IMR-90 (cell line): ENCODE measurements at regions not wholly inside any gene's neighbourhood (a gene's known extent, or its start where the extent isn't known, plus 50 kb on each side); places are given as distances from the start of the nearest gene placed in this dataset.

Source experiments
- ATAC-seq: fragments of 200-7000 bp; cut with Tn5 transposase; 2 replicates; pipeline ENCODE4 v1.9.1; 2020; ENCODE audit warnings: low read depth, mild to moderate bottlenecking, moderate library complexity
- BruUV-seq: library from RNA; stranded (reverse); fragments of 400-500 nt; replicated peaks from 2 replicates; lab custom pipeline; 2021; lab: Mats Ljungman, UMichigan
- CTCF ChIA-PET: fragments of 300-600 bp; formaldehyde crosslinking; extraction: SDS; loops from one replicate; lab custom pipeline; 2021; ENCODE audit warnings: antibody characterized with exemption; lab: Yijun Ruan, JAX
- POLR2A ChIA-PET: fragments of 300-600 bp; sonication (Branson Sonifier 250); formaldehyde crosslinking; loops from one replicate; lab custom pipeline; 2022; ENCODE audit warnings: antibody characterized with exemption; ENCODE audit not compliant: unreplicated experiment; lab: Charles Lee
- DNase-seq: peaks from one replicate; pipeline ENCODE4 v3.0.0; 2013
- H2AFZ ChIP-seq: replicated peaks from 2 replicates; pipeline ENCODE3; 2013; ENCODE audit warnings: low read length, mild to moderate bottlenecking; ENCODE audit not compliant: poor library complexity
- H2AK5ac ChIP-seq: 2 replicates; pipeline ENCODE4 v1.6.1; 2013; ENCODE audit warnings: low read depth, low read length, inconsistent platforms
- H2AK9ac ChIP-seq: replicated peaks from 2 replicates; pipeline ENCODE3; 2013; ENCODE audit warnings: mild to moderate bottlenecking, low read depth, low read length, moderate library complexity; ENCODE audit not compliant: poor library complexity
- H2BK120ac ChIP-seq: 2 replicates; pipeline ENCODE4 v1.6.1; 2013; ENCODE audit warnings: low read depth, low read length, inconsistent platforms
- H2BK15ac ChIP-seq: 3 replicates; pipeline ENCODE4 v1.6.1; 2013; ENCODE audit warnings: low read depth, low read length, inconsistent platforms
- H2BK20ac ChIP-seq: 2 replicates; pipeline ENCODE4 v1.6.1; 2013; ENCODE audit warnings: low read depth, mild to moderate bottlenecking, inconsistent platforms, low read length, moderate library complexity
- H2BK5ac ChIP-seq: 2 replicates; pipeline ENCODE4 v1.6.1; 2013; ENCODE audit warnings: mild to moderate bottlenecking, low read depth, low read length, inconsistent platforms; ENCODE audit not compliant: poor library complexity, severe bottlenecking
- H3K14ac ChIP-seq: replicated peaks from 2 replicates; pipeline ENCODE4 v1.6.1; 2013; ENCODE audit warnings: low read depth, low read length, inconsistent platforms
- H3K18ac ChIP-seq: 2 replicates; pipeline ENCODE4 v1.6.1; 2013; ENCODE audit warnings: low read depth, low read length, control low read depth
- H3K23ac ChIP-seq: 2 replicates; pipeline ENCODE4 v1.6.1; 2013; ENCODE audit warnings: low read depth, low read length, inconsistent platforms
- H3K27ac ChIP-seq: 2 replicates; pipeline ENCODE4 v1.5.1; 2013; ENCODE audit warnings: mild to moderate bottlenecking, control low read depth, low read length; ENCODE audit not compliant: insufficient read depth
- H3K27me3 ChIP-seq: 2 replicates; pipeline ENCODE4 v1.6.1; 2013; ENCODE audit warnings: low read length; ENCODE audit not compliant: control insufficient read depth, insufficient read depth
- H3K36me3 ChIP-seq: 2 replicates; pipeline ENCODE4 v1.6.1; 2013; ENCODE audit warnings: low read length, mixed read lengths; ENCODE audit not compliant: control insufficient read depth, insufficient read depth
- H3K4ac ChIP-seq: 2 replicates; pipeline ENCODE4 v1.6.1; 2013; ENCODE audit warnings: low read depth, low read length, inconsistent platforms
- H3K4me1 ChIP-seq: 2 replicates; pipeline ENCODE4 v1.6.1; 2013; ENCODE audit warnings: low read length, mixed read lengths; ENCODE audit not compliant: control insufficient read depth, insufficient read depth
- H3K4me2 ChIP-seq: 2 replicates; pipeline ENCODE4 v1.6.1; 2013; ENCODE audit warnings: low read depth, mild to moderate bottlenecking, control low read depth, low read length, moderate library complexity
- H3K4me3 ChIP-seq: 2 replicates; pipeline ENCODE4 v1.5.1; 2013; ENCODE audit warnings: low read depth, mild to moderate bottlenecking, control low read depth, low read length, moderate library complexity; ENCODE audit not compliant: insufficient read depth
- H3K56ac ChIP-seq: 2 replicates; pipeline ENCODE4 v1.6.1; 2013; ENCODE audit warnings: low read length, inconsistent platforms; ENCODE audit not compliant: insufficient read depth; ENCODE audit errors: extremely low read depth
- H3K79me1 ChIP-seq, 2 experiments: 2 replicates each; pipeline ENCODE4 v1.6.1; 2013; ENCODE audit warnings: low read length in 2 of 2, inconsistent platforms in 1 of 2, low read depth in 1 of 2
- H3K9ac ChIP-seq: 2 replicates; pipeline ENCODE4 v1.6.1; 2013; ENCODE audit warnings: low read depth, low read length, control low read depth
- H3K9me1 ChIP-seq: 2 replicates; pipeline ENCODE4 v1.6.1; 2013; ENCODE audit warnings: low read length, inconsistent platforms; ENCODE audit not compliant: insufficient read depth
- H3K9me3 ChIP-seq: 2 replicates; pipeline ENCODE4 v1.6.1; 2013; ENCODE audit warnings: low read length; ENCODE audit not compliant: control insufficient read depth, insufficient read depth
- H4K20me1 ChIP-seq: 2 replicates; pipeline ENCODE4 v1.6.1; 2013; ENCODE audit warnings: low read length, inconsistent platforms; ENCODE audit not compliant: insufficient read depth
- H4K5ac ChIP-seq: 2 replicates; pipeline ENCODE4 v1.6.1; 2013; ENCODE audit warnings: mild to moderate bottlenecking, low read depth, low read length, control low read depth
- H4K8ac ChIP-seq, 2 experiments: 2 replicates each; pipeline ENCODE4 v1.6.1; 2013; ENCODE audit warnings: low read depth in 2 of 2, low read length in 2 of 2, control low read depth in 1 of 2, inconsistent platforms in 1 of 2
- H4K91ac ChIP-seq: 2 replicates; pipeline ENCODE4 v1.6.1; 2013; ENCODE audit warnings: low read depth, low read length, inconsistent platforms; ENCODE audit not compliant: insufficient read depth
- CEBPB ChIP-seq: IDR thresholded peaks from 2 replicates; pipeline ENCODE4 v1.6.1; 2012; ENCODE audit warnings: low read depth, low read length, improper control_type of control experiment
- CHD1 ChIP-seq: IDR thresholded peaks from 2 replicates; pipeline ENCODE4 v1.6.1; 2012; ENCODE audit warnings: low read depth, low read length, improper control_type of control experiment
- FOS ChIP-seq: fragments of 150-350 bp; IDR thresholded peaks from 2 replicates; pipeline ENCODE4 v1.6.1; 2016; ENCODE audit warnings: low read depth, low read length
- MAZ ChIP-seq: IDR thresholded peaks from 2 replicates; pipeline ENCODE4 v1.6.1; 2012; ENCODE audit warnings: low read depth, mild to moderate bottlenecking, low read length, improper control_type of control experiment, moderate library complexity, borderline replicate concordance
- POLR2A ChIP-seq: IDR thresholded peaks from 2 replicates; pipeline ENCODE4 v1.6.1; 2012; ENCODE audit warnings: mild to moderate bottlenecking, low read depth, low read length
- RAD21 ChIP-seq: IDR thresholded peaks from 2 replicates; pipeline ENCODE4 v1.6.1; 2012; ENCODE audit warnings: low read length, improper control_type of control experiment
- RFX5 ChIP-seq: IDR thresholded peaks from 2 replicates; pipeline ENCODE4 v1.8.0; 2012; ENCODE audit warnings: low read depth, mild to moderate bottlenecking, low read length, moderate library complexity
- SMC3 ChIP-seq: fragments of 150-350 bp; IDR thresholded peaks from 2 replicates; pipeline ENCODE4 v1.6.1; 2016; ENCODE audit warnings: low read depth, mild to moderate bottlenecking, antibody characterized with exemption, low read length, moderate library complexity
- USF2 ChIP-seq: fragments of 150-350 bp; IDR thresholded peaks from 2 replicates; pipeline ENCODE4 v1.6.1; 2017; ENCODE audit warnings: mild to moderate bottlenecking, antibody characterized with exemption, low read length, low read depth
- WGBS, 2 experiments: methylation state at CpG; one replicate each; pipeline versions ENCODE4 v1.1.5 to v1.1.7; 2013; ENCODE audit warnings: missing lambda C conversion rate in 2 of 2; ENCODE audit not compliant: insufficient read length in 1 of 2; ENCODE audit errors: extremely low coverage in 2 of 2; 5-methylcytosine and 5-hydroxymethylcytosine counted together
- dilution Hi-C: fragments of 300-500 bp; cut with HindIII; formaldehyde crosslinking; loops from one replicate; pipeline ENCODE4 v1.14.3; 2018; ENCODE audit warnings: low sequenced_read_pairs; ENCODE audit not compliant: unreplicated experiment
- in situ Hi-C: fragments of 300-500 bp; cut with MboI; formaldehyde crosslinking; loops from 3 replicates; pipeline ENCODE4 v1.14.3; 2019; ENCODE audit warnings: low sequenced_read_pairs, inconsistent platforms, mixed read lengths
- intact Hi-C: fragments of 100-400 bp; cut with micrococcal nuclease; formaldehyde crosslinking; loops from 2 replicates; pipeline ENCODE4 v1.10.0; 2022

- ChIA-PET CTCF (no interaction called here), POLR2A (no interaction called here)
- no TSS peak for BruUV-seq
- H3K4me3 ChIP-seq, result no peak overlapping the region
- H4K5ac ChIP-seq, result no peak overlapping the region
- H3K9ac ChIP-seq, result no peak overlapping the region
- no peak overlapping the region for H2BK5ac ChIP-seq
- no peak overlapping the region for H2BK15ac ChIP-seq
- H3K23ac ChIP-seq, result no peak overlapping the region
- WGBS, 2 experiments, result no CpG with 5 or more reads among the region's 2 CpGs
- H3K9me3 ChIP-seq, result no peaks in the 10 kb centered on the region
- no peaks in the 10 kb centered on the region for H3K36me3 ChIP-seq
- no peak overlapping the region for H3K14ac ChIP-seq
- no peak for DNase-seq
- no peak overlapping the region for H3K18ac ChIP-seq
- H2BK20ac ChIP-seq, result no peak overlapping the region
- dilution Hi-C loops (no loop called here), in situ Hi-C loops (no loop called here), intact Hi-C loops (no loop called here)
- H4K8ac ChIP-seq, result no peak overlapping the region
- no peaks in the 10 kb centered on the region for H3K79me1 ChIP-seq
- no peak overlapping the region for H4K91ac ChIP-seq
- H3K27me3 ChIP-seq, result peaks cover 10% of the 10 kb centered on the region
- no peaks in the 10 kb centered on the region for H4K20me1 ChIP-seq
- H3K4me2 ChIP-seq, result no peak overlapping the region
- no peak overlapping the region for H2AK5ac ChIP-seq
- H2AK9ac ChIP-seq, result no peak overlapping the region
- H3K27ac ChIP-seq, result no peak overlapping the region
- H3K56ac ChIP-seq, result no peak overlapping the region
- TF ChIP-seq CEBPB (no peak), CHD1 (no peak), POLR2A (no peak), RAD21 (no peak), RFX5 (no peak), USF2 (no peak), MAZ (no peak), SMC3 (no peak), FOS (no peak)
- H3K9me1 ChIP-seq, result no peaks in the 10 kb centered on the region
- no peak overlapping the region for H2AFZ ChIP-seq
- no peaks in the 10 kb centered on the region for H3K4me1 ChIP-seq
- no peak overlapping the region for H3K4ac ChIP-seq
- ATAC-seq, result no peak
- no peak overlapping the region for H2BK120ac ChIP-seq
Observed at GRCh38 chr11:131228378-131228777, 142.0 kb upstream of the NTM start.
